GM19438 (cell line): ENCODE measurements at regions not wholly inside any gene's neighbourhood (a gene's known extent, or its start where the extent isn't known, plus 50 kb on each side); places are given as distances from the start of the nearest gene placed in this dataset.

Experiments used
- ATAC-seq: cut with Tn5 transposase; IDR thresholded peaks from one replicate; pipeline ENCODE4 v1.9.1; 2021; ENCODE audit warnings: low read depth; ENCODE audit not compliant: unreplicated experiment

- ATAC-seq: no peak
These were observed 56.7 kb upstream of the LMCD1 start for GRCh38 chr3:8444883-8445282.

DNA sequence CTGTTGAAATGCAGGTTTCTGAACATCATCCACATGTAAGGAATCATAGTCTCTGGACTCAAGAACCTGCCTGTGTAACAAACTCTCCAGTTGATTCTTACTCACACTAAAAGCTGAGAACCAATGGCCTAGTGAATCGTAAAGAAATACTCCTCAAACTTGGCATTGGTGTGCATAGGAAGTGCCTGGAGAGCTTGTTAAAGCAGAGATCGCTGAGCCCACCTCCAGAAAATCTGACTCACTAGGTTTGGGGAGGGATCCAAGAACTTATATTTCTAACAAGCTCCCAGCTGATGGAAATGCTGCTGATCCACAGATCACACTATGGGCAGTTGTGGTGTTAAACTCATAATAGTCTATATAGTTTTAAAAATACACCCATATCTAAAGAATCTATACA lies 55.8 kb upstream of the LMCD1 start:
- ATAC-seq: no peak

DNA sequence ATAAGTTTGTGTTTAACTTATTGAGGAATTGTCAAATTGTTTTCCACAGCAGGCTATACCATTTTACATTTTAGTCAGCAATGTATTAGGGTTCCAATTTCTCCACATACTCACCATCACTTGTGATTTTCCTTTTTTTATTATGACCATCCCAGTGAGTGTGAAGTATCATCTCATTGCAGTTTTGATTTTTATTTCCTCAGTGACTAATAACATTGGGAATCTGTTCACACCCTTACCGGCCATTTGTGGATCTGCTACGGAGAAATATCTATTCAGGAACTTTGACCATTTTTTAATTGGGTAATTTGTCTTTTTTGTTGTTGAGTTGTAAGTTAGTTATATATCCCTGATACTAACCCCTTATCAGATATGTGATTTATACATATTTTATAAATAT lies 54.8 kb upstream of the LMCD1 start:
- ATAC-seq: no peak

DNA sequence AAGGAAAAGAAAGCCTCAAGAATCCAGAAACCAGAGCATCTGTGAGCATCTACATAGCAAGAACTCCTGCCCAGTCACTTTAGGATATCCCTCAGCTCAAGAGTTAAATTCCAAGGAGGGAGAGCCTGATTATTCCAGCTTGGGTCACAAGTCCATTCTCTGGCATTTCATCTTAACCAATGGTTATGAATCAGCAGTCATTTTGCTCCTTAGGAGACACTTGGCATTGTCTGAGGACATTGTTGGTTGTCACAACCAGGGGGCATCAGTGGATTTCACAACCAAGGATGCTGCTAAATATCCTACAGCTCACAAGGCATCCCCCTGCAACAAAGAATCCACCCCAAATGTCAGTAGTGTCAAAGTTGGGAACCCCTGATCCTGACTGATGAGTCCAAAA lies 51.0 kb upstream of the LMCD1 start:
- ATAC-seq: no peak

DNA sequence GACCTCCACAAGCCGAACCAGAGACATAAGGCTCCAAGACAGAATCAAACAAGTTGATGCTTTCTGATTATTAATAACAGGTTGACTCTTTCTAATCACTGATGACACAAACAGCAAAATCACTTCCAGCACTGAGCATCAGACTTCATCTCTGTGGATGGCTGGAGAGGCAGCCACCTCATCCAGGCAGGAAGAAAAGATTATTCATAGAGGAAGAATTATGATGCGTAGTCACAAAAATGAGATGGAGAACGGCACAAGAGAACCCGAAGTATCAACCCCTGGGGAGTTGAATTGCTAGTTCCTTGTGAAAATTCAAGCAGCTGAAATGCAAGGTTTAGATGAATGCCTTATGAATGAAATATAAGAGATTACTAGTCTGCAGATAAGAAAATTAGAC lies 49.9 kb upstream of the LMCD1 start:
- ATAC-seq: no peak
